GM21528 (cell line): ENCODE measurements at regions not wholly inside any gene's neighbourhood (a gene's known extent, or its start where the extent isn't known, plus 50 kb on each side); places are given as distances from the start of the nearest gene placed in this dataset.

Experiments
- ATAC-seq: cut with Tn5 transposase; IDR thresholded peaks from one replicate; pipeline ENCODE4 v1.9.1; 2021; ENCODE audit warnings: mild to moderate bottlenecking, moderate library complexity; ENCODE audit not compliant: unreplicated experiment, low FRiP score

DNA sequence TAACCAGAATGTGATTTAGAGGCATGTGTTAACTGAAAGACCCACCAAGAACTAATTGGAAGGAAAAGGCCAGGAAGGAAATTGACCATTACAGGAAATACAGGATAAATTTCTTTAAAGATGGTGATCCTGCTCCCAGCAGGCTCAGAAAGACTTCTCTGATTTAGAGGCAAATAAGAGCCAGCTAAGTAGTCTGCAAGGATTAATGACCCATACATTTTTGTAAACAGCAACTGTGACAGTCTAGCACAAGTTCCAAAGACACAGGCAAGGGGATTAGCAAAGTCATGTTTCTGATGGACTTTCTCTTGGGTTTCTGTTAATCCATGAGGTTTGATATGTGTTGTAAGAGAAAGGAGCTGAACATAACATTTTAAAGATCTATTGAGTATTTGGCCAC lies 425.0 kb downstream of the HTR7 start:
- no peak for ATAC-seq

- no peak for ATAC-seq
These were observed 422.5 kb downstream of the HTR7 start for GRCh38 chr10:90435296-90435695.

- no peak for ATAC-seq
These were observed 420.4 kb downstream of the HTR7 start for GRCh38 chr10:90437452-90437851.

- no peak for ATAC-seq
These were observed 417.0 kb downstream of the HTR7 start for GRCh38 chr10:90440870-90441269.

DNA sequence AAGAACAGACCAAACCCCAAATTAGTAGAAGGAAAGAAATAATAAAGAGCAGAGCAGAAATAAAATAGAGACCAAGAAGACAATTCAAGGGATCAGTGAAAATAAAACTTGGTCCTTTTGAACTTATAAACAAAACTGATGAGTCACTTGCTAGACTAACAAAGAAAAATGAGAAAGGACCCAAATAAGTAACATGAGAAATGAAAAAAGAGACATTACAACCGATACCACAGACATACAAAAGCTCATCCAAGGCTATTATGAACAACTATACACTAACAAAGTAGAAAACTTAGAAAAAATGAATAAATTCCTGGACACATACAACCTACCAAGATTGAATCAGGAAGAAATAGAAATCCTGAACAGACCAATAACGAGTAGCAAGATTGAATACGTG lies 414.5 kb downstream of the HTR7 start:
- no peak for ATAC-seq

DNA sequence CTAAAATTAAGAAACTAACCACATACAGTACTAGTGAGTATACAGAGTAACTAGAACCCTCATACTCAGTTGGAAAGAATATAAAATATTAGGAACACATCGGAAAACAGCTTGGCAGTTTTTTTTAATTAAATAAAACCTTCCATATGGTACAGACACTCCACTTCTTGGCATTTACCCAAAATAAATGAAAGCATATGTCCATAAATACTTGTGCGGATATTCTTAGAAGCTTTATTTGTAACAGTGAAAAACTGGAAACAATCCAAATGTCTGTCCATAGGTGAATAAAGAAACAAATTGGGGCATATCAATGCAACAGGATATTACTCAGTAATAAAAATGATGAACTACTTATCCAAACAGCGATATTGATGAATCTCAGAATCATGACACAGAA lies 410.0 kb downstream of the HTR7 start:
- no peak for ATAC-seq

- ATAC-seq = no peak
These were observed 407.0 kb downstream of the HTR7 start for GRCh38 chr10:90450797-90451196.

- no peak for ATAC-seq
These were observed 406.6 kb downstream of the HTR7 start for GRCh38 chr10:90451283-90451682.

GRCh38 chr10:90458054-90458453 lies 399.8 kb downstream of the HTR7 start:
- ATAC-seq = no peak

DNA sequence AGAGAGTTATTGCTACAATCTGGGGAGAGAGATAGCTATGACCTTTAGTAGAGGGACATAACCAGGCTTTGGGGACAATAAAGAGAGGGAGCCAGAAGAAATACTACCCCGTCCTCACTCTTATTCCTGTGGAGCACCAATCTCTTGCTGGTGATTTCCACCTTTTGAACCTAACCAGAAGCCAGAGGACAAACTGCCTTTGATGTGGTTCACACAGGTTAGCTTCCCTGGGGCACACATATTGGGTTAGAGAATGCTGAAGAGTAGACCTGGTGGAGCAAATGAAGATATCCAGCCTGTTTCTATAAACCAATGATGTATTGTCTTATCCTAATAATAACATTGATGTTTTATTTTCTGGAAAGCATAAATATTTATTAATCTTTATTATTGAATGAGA lies 399.3 kb downstream of the HTR7 start:
- no peak for ATAC-seq

- ATAC-seq = no peak
These were observed 396.2 kb downstream of the HTR7 start for GRCh38 chr10:90461437-90462155.

DNA sequence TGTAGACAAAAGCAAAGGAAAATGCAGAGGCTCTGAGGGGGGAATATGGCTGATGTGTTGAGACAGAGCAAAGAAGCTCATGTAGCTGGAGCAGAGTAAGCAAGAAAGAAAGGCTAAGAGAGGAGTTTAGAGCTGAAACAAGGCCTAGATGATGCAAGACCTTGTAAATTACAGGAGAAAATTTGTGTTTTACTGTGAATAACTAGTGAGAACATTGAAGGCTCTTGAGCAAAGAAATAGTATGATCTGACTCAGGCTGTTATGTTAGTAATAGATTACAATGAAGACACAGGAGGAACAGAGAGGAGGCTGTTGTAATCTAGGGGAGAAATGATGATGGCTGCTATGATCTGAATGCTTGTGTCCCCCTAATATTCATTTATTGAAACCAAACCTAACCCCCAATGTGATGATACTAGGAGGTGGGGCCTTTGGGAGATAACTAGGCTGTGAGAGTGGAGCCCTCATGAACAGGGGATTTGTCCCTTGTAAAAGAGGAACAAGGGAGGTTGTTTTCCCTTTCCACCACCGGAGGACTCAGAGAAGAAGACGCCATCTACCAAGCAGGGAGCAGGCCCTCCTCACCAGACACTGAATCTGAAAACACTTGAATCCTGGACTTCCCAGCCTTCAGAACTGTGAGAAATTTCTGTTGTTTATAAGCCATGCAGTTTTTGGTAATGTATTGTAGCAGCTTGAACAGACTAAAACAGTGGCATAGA lies 394.9 kb downstream of the HTR7 start:
- ATAC-seq = no peak

GRCh38 chr10:90464329-90464728 lies 393.5 kb downstream of the HTR7 start:
- ATAC-seq = no peak

GRCh38 chr10:90470966-90471365 lies 386.9 kb downstream of the HTR7 start:
- no peak for ATAC-seq

DNA sequence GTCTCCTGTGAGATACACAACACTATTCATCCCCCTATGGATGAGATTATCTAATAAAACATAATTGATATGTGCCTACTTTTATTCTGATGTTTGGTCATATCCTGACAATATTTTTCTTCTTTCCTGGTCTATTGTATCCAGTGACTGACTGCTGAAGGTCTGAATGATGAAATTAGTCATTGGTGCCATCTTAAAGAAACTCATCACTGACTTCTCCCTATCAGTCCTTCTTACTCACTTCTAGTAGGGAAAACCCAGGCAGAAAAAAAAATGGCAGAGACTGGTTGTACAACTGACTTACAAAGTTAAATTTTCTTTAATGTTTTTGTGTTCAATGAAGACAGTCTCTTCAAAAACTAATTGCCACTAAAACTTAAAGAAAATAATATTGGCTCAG lies 377.4 kb downstream of the HTR7 start:
- no peak for ATAC-seq

- ATAC-seq = no peak
These were observed 376.4 kb downstream of the HTR7 start for GRCh38 chr10:90481326-90481923.

- ATAC-seq = no peak
These were observed 373.3 kb downstream of the HTR7 start for GRCh38 chr10:90484518-90484917.

DNA sequence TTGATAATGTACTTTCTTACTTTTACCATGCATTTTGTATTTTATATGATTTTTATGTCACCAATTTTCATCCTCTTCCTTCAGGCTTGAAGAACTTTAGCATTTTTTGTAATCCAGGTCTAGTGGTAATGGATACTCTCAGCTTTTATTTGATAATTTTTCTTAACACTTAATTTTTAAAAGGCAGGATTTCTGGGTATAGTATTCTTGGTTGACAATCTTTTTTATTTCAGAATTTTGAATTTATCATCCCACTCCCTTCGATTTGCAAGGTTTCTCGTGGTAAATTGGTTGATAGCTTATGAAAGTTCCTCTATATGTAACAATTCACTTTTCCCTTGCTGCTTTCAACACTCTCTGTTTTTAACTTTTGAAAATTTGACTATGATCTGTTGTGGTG lies 363.7 kb downstream of the HTR7 start:
- no peak for ATAC-seq

GRCh38 chr10:90504172-90504571 lies 353.7 kb downstream of the HTR7 start:
- no peak for ATAC-seq

DNA sequence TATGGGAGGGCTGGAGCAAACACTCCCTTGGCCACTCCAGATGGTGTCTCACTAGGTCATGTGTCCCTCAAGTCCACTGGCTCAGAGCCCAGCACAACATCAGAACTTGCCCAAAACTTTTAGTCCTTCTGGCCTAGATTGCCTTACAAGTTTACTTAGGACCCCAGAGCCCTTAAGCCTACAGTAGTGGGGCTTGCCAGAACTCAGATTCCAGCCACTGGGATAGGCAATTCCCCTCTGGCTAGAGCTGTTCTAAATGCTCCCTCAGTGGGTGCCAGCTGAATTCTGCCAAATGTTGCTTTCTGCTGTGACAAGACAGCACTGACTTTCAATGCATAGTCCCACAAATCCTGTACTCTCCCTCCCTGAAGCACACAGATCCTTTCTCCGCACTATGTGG lies 331.1 kb downstream of the HTR7 start:
- no peak for ATAC-seq

GRCh38 chr10:90530521-90530920 lies 327.3 kb downstream of the HTR7 start:
- no peak for ATAC-seq

DNA sequence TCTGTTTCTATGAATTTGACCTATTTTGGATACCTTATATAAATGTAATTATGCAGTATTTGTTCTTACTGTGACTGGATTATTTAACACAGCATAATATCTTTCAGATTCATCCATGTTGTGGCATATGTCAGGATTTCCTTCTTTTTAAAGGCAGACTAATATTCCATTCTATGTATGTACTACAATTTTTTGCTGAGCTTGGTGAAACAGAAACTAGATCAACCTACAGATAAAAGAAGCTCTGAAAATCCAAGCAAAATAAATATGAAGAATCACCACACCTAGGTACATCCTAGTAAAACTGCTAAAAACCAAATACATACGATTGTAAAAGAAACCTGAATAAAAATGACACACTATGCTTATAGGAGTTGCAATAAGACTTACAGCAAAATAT lies 300.5 kb downstream of the HTR7 start:
- ATAC-seq = no peak
